BJ (cell line): ENCODE measurements at regions not wholly inside any gene's neighbourhood (a gene's known extent, or its start where the extent isn't known, plus 50 kb on each side); places are given as distances from the start of the nearest gene placed in this dataset.

ENCODE experiments used
- CTCF ChIA-PET: fragments of 350-600 bp; formaldehyde crosslinking; extraction: SDS; loops from one replicate; lab custom pipeline; 2021; ENCODE audit warnings: antibody characterized with exemption, inconsistent platforms; lab: Yijun Ruan, JAX
- POLR2A ChIA-PET: fragments of 300-600 bp; sonication (Branson Sonifier 250); formaldehyde crosslinking; extraction: SDS; loops from one replicate; lab custom pipeline; 2021; ENCODE audit warnings: antibody characterized with exemption; lab: Charles Lee
- DNase-seq: peaks from one replicate; pipeline ENCODE4 v3.0.0-alpha.2; 2011; ENCODE audit warnings: low read depth
- H3K27me3 ChIP-seq: 2 replicates; pipeline ENCODE4 v1.6.0; 2011; ENCODE audit warnings: low read length; ENCODE audit not compliant: control insufficient read depth, insufficient read depth
- H3K36me3 ChIP-seq: 2 replicates; pipeline ENCODE4 v1.5.1; 2011; ENCODE audit warnings: low read length; ENCODE audit not compliant: control insufficient read depth, insufficient read depth
- H3K4me3 ChIP-seq: 2 replicates; pipeline ENCODE4 v1.5.1; 2011; ENCODE audit warnings: low read depth, mild to moderate bottlenecking, control low read depth, low read length
- CTCF ChIP-seq: IDR thresholded peaks from 2 replicates; pipeline ENCODE4 v1.5.1; 2011; ENCODE audit warnings: low read depth, mild to moderate bottlenecking, control low read depth, inconsistent platforms, low read length, moderate library complexity; ENCODE audit not compliant: insufficient read depth

- DNase-seq, result no peak
- CTCF ChIA-PET, result interaction anchor here (0.6 kb wide), 1 partner anchor 10 kb away, joined by 3 read pairs; no protein-coding TSS in a partner anchor
- TF ChIP-seq CTCF, result no peak
- Histone ChIP-seq H3K36me3 (no peaks in the 10 kb centered on the region), H3K4me3 (no peak overlapping the region), H3K27me3 (no peaks in the 10 kb centered on the region)
- POLR2A ChIA-PET, result no interaction called here
Measured at GRCh38 chr4:185950891-185951290, 118.1 kb upstream of the TLR3 start.

GRCh38 chr4:185955151-185955770 lies 113.7 kb upstream of the TLR3 start:
- ChIA-PET CTCF (interaction anchor here (0.9 to 1.3 kb wide), 2 partner anchors 10 to 419 kb away, joined by 3 to 4 read pairs; no protein-coding TSS in a partner anchor), POLR2A (no interaction called here)
- no peak for TF ChIP-seq CTCF
- DNase-seq, result no peak
- Histone ChIP-seq H3K4me3 (no peak overlapping the region), H3K27me3 (peaks cover 4% of the 10 kb centered on the region), H3K36me3 (no peaks in the 10 kb centered on the region)

GRCh38 chr4:185955826-185956543 lies 113.0 kb upstream of the TLR3 start:
- Histone ChIP-seq H3K27me3 (peaks cover 4% of the 10 kb centered on the region), H3K36me3 (no peaks in the 10 kb centered on the region), H3K4me3 (no peak overlapping the region)
- CTCF ChIA-PET, result interaction anchor here (0.9 to 1.3 kb wide), 3 partner anchors 11 to 420 kb away, joined by 3 to 4 read pairs (median 3); no protein-coding TSS in a partner anchor
- TF ChIP-seq CTCF, result no peak
- POLR2A ChIA-PET, result no interaction called here
- no peak for DNase-seq

GRCh38 chr4:185956544-185956940 lies 112.4 kb upstream of the TLR3 start:
- Histone ChIP-seq H3K36me3 (no peaks in the 10 kb centered on the region), H3K27me3 (peaks cover 4% of the 10 kb centered on the region), H3K4me3 (no peak overlapping the region)
- ChIA-PET CTCF (interaction anchor here (0.9 to 1.3 kb wide), 3 partner anchors 11 to 420 kb away, joined by 3 to 4 read pairs (median 3); no protein-coding TSS in a partner anchor), POLR2A (no interaction called here)
- DNase-seq, result no peak
- TF ChIP-seq CTCF, result no peak

- H3K27me3 ChIP-seq, result peaks cover 4% of the 10 kb centered on the region
- ChIA-PET CTCF (no interaction called here), POLR2A (no interaction called here)
- H3K36me3 ChIP-seq, result no peaks in the 10 kb centered on the region
- TF ChIP-seq CTCF, result no peak
- DNase-seq, result no peak
- no peak overlapping the region for H3K4me3 ChIP-seq
Measured at GRCh38 chr4:185958094-185958747, 110.7 kb upstream of the TLR3 start.
